SH-SY5Y (cell line): ENCODE measurements at regions not wholly inside any gene's neighbourhood (a gene's known extent, or its start where the extent isn't known, plus 50 kb on each side); places are given as distances from the start of the nearest gene placed in this dataset.

Source experiments
- GATA2 ChIP-seq: IDR thresholded peaks from 2 replicates; pipeline ENCODE4 v1.6.1; 2011; ENCODE audit warnings: mild to moderate bottlenecking, low read depth, low read length
- GATA3 ChIP-seq: IDR thresholded peaks from 2 replicates; pipeline ENCODE4 v1.6.1; 2011; ENCODE audit warnings: low read depth, mild to moderate bottlenecking, low read length, moderate library complexity

- TF ChIP-seq GATA2: no peak
- TF ChIP-seq GATA3: no peak
Observed at GRCh38 chr2:64222351-64222750, 78.1 kb upstream of the PELI1 start.
